ENCODE measurements at regions not wholly inside any gene's neighbourhood (a gene's known extent, or its start where the extent isn't known, plus 50 kb on each side); places are given as distances from the start of the nearest gene placed in this dataset.

- BruUV-seq (replicated peaks): no TSS peak
- H4K20me1 ChIP-seq (ENCODE audit: low read length): no peaks in the 10 kb centered on the region
- no peaks in the 10 kb centered on the region for H3K36me3 ChIP-seq (ENCODE audit: low read depth, low read length)
- peaks cover 2% of the 10 kb centered on the region; the same call in 1 of the 2 replicates for H3K9me3 ChIP-seq (ENCODE audit: low read length)
- H3K9ac ChIP-seq (ENCODE audit: low read length): no peak overlapping the region
- H3K4me1 ChIP-seq (ENCODE audit: insufficient read depth, low read length): no peaks in the 10 kb centered on the region
- H3K27me3 ChIP-seq (ENCODE audit: low read length): no peaks in the 10 kb centered on the region
- DNase-seq (no peak), ATAC-seq (no peak)
- no peak overlapping the region for H3K27ac ChIP-seq (ENCODE audit: low read length)
- no peak overlapping the region for H3K4me2 ChIP-seq (ENCODE audit: low read length)
- TF ChIP-seq EZH2 (IDR thresholded peaks at IDR 0.05; ENCODE audit: low read length, unreplicated experiment): no peak
- TF ChIP-seq EZH2phosphoT487 (IDR thresholded peaks at IDR 0.05; ENCODE audit: borderline replicate concordance, low read length): no peak
- TF ChIP-seq CTCF (conservative IDR thresholded peaks at IDR 0.05; ENCODE audit: low read depth, low read length): no peak
- CTCF ChIA-PET: no interaction called here
- no peaks in the 10 kb centered on the region for H3K79me2 ChIP-seq (ENCODE audit: low read length)
- no peaks in the 10 kb centered on the region for H3F3A ChIP-seq (ENCODE audit: low read length, unreplicated experiment)
- H3K9me2 ChIP-seq (replicated peaks; ENCODE audit: low read length): no peaks in the 10 kb centered on the region
- H2AFZ ChIP-seq (ENCODE audit: low read length): no peak overlapping the region
- H3K4me3 ChIP-seq (ENCODE audit: low read length): no peak overlapping the region
- intact Hi-C loops (cut with micrococcal nuclease): no loop called here
- POLR2A ChIA-PET (ENCODE audit: unreplicated experiment): interaction anchor here (0.6 kb wide), 2 partner anchors 41 to 320 kb away, joined by 3 to 4 read pairs; no protein-coding TSS in a partner anchor
Measured at GRCh38 chr5:89204756-89205155, 321.8 kb upstream of the MEF2C start.

- H3K9me2 ChIP-seq (replicated peaks; ENCODE audit: low read length): no peaks in the 10 kb centered on the region
- H2AFZ ChIP-seq (ENCODE audit: low read length): no peak overlapping the region
- H3F3A ChIP-seq (ENCODE audit: low read length, unreplicated experiment): no peaks in the 10 kb centered on the region
- H3K9ac ChIP-seq (ENCODE audit: low read length): no peak overlapping the region
- H3K27ac ChIP-seq (ENCODE audit: low read length): no peak overlapping the region
- ChIA-PET POLR2A (ENCODE audit: unreplicated experiment) (no interaction called here), CTCF (no interaction called here)
- no peaks in the 10 kb centered on the region for H4K20me1 ChIP-seq (ENCODE audit: low read length)
- no peak overlapping the region for H3K4me2 ChIP-seq (ENCODE audit: low read length)
- H3K36me3 ChIP-seq (ENCODE audit: low read depth, low read length): peaks cover 4% of the 10 kb centered on the region; the same call in 1 of the 2 replicates
- H3K27me3 ChIP-seq (ENCODE audit: low read length): no peaks in the 10 kb centered on the region
- no TSS peak for BruUV-seq (replicated peaks)
- ATAC-seq (no peak), DNase-seq (no peak)
- no peak overlapping the region for H3K4me3 ChIP-seq (ENCODE audit: low read length)
- no peaks in the 10 kb centered on the region for H3K4me1 ChIP-seq (ENCODE audit: insufficient read depth, low read length)
- no peaks in the 10 kb centered on the region for H3K79me2 ChIP-seq (ENCODE audit: low read length)
- peaks cover 9% of the 10 kb centered on the region; the same call in 1 of the 2 replicates for H3K9me3 ChIP-seq (ENCODE audit: low read length)
- intact Hi-C loops (cut with micrococcal nuclease): no loop called here
- TF ChIP-seq EZH2 (IDR thresholded peaks at IDR 0.05; ENCODE audit: low read length, unreplicated experiment) (no peak), CTCF (conservative IDR thresholded peaks at IDR 0.05; ENCODE audit: low read depth, low read length) (no peak), EZH2phosphoT487 (IDR thresholded peaks at IDR 0.05; ENCODE audit: borderline replicate concordance, low read length) (no peak)
Measured at GRCh38 chr5:89203611-89204010, 320.6 kb upstream of the MEF2C start.

- peak; percentile 64 for ATAC-seq
- H3K4me2 ChIP-seq (ENCODE audit: low read length): no peak overlapping the region
- H3K27me3 ChIP-seq (ENCODE audit: low read length): no peaks in the 10 kb centered on the region
- H3K9me2 ChIP-seq (replicated peaks; ENCODE audit: low read length): no peaks in the 10 kb centered on the region
- peaks cover 4% of the 10 kb centered on the region; the same call in 1 of the 2 replicates for H3K36me3 ChIP-seq (ENCODE audit: low read depth, low read length)
- no peak overlapping the region for H3K4me3 ChIP-seq (ENCODE audit: low read length)
- CTCF ChIA-PET: no interaction called here
- BruUV-seq (replicated peaks): no TSS peak
- POLR2A ChIA-PET (ENCODE audit: unreplicated experiment): no interaction called here
- peaks cover 15% of the 10 kb centered on the region; the same call in 1 of the 2 replicates for H3K9me3 ChIP-seq (ENCODE audit: low read length)
- H3K79me2 ChIP-seq (ENCODE audit: low read length): no peaks in the 10 kb centered on the region
- H4K20me1 ChIP-seq (ENCODE audit: low read length): no peaks in the 10 kb centered on the region
- no peak overlapping the region for H3K9ac ChIP-seq (ENCODE audit: low read length)
- H3K4me1 ChIP-seq (ENCODE audit: insufficient read depth, low read length): no peaks in the 10 kb centered on the region
- no peak overlapping the region for H3K27ac ChIP-seq (ENCODE audit: low read length)
- TF ChIP-seq EZH2phosphoT487 (IDR thresholded peaks at IDR 0.05; ENCODE audit: borderline replicate concordance, low read length): no peak
- no peak for TF ChIP-seq EZH2 (IDR thresholded peaks at IDR 0.05; ENCODE audit: low read length, unreplicated experiment)
- no peak for TF ChIP-seq CTCF (conservative IDR thresholded peaks at IDR 0.05; ENCODE audit: low read depth, low read length)
- DNase-seq: peak; percentile 43
- intact Hi-C loops (cut with micrococcal nuclease): no loop called here
- no peaks in the 10 kb centered on the region for H3F3A ChIP-seq (ENCODE audit: low read length, unreplicated experiment)
- H2AFZ ChIP-seq (ENCODE audit: low read length): no peak overlapping the region
Measured at GRCh38 chr5:89200899-89201298, 317.9 kb upstream of the MEF2C start.

Data from PC-3 (cell line).